HG03442 (cell line): ENCODE measurements at regions not wholly inside any gene's neighbourhood (a gene's known extent, or its start where the extent isn't known, plus 50 kb on each side); places are given as distances from the start of the nearest gene placed in this dataset.
A peak's percentile ranks its signal among the peaks of the same experiment; 100 is the strongest.
"Not testable (repeated sequence)": the region's sequence is repeated elsewhere in the genome, so short reads cannot be mapped to it uniquely, and the experiment has no call there.

Source experiments
- ATAC-seq: cut with Tn5 transposase; IDR thresholded peaks from one replicate; pipeline ENCODE4 v1.9.1; 2021; ENCODE audit warnings: mild to moderate bottlenecking, moderate library complexity; ENCODE audit not compliant: unreplicated experiment

GRCh38 chr10:7070950-7071349, 339.9 kb downstream of the SFMBT2 start:
- ATAC-seq = no peak

GRCh38 chr10:7069706-7070105, 341.1 kb downstream of the SFMBT2 start:
- no peak for ATAC-seq

GRCh38 chr10:7056216-7056615, 354.6 kb downstream of the SFMBT2 start:
- ATAC-seq = no peak

GRCh38 chr10:7054915-7055314, 355.9 kb downstream of the SFMBT2 start:
- no peak for ATAC-seq

GRCh38 chr10:7053195-7053594, 357.6 kb downstream of the SFMBT2 start:
- no peak for ATAC-seq

GRCh38 chr10:7050024-7050423, 360.8 kb downstream of the SFMBT2 start:
- not testable (repeated sequence) for ATAC-seq

GRCh38 chr10:7048061-7048460, 362.8 kb downstream of the SFMBT2 start:
- ATAC-seq = no peak

- peak; percentile 59 for ATAC-seq
Measured at GRCh38 chr10:7046615-7047014, 364.2 kb downstream of the SFMBT2 start.

- ATAC-seq = peak; percentile 81
Measured at GRCh38 chr10:7045891-7046599, 364.8 kb downstream of the SFMBT2 start.

- no peak for ATAC-seq
Measured at GRCh38 chr10:7043055-7043653, 367.7 kb downstream of the SFMBT2 start.

- ATAC-seq = no peak
Measured at GRCh38 chr10:7042419-7043054, 368.3 kb downstream of the SFMBT2 start.

- no peak for ATAC-seq
Measured at GRCh38 chr10:7042000-7042399, 368.8 kb downstream of the SFMBT2 start.

GRCh38 chr10:7040681-7041080, 370.2 kb downstream of the SFMBT2 start:
- ATAC-seq = no peak

GRCh38 chr10:7039859-7040258, 371.0 kb downstream of the SFMBT2 start:
- no peak for ATAC-seq

- ATAC-seq = no peak
Measured at GRCh38 chr10:7038416-7038815, 372.4 kb downstream of the SFMBT2 start.

GRCh38 chr10:7037434-7037833, 373.4 kb downstream of the SFMBT2 start:
- not testable (repeated sequence) for ATAC-seq

GRCh38 chr10:7036951-7037350, 373.9 kb downstream of the SFMBT2 start:
- ATAC-seq = no peak

- no peak for ATAC-seq
Measured at GRCh38 chr10:7035126-7035761, 375.6 kb downstream of the SFMBT2 start.

GRCh38 chr10:7033031-7033430, 377.8 kb downstream of the SFMBT2 start:
- no peak for ATAC-seq

- no peak for ATAC-seq
Measured at GRCh38 chr10:7030134-7030855, 380.5 kb downstream of the SFMBT2 start.

GRCh38 chr10:7029672-7030071, 381.2 kb downstream of the SFMBT2 start:
- no peak for ATAC-seq
